Kidney (tissue), 13 donors: ENCODE measurements at regions not wholly inside any gene's neighbourhood (a gene's known extent, or its start where the extent isn't known, plus 50 kb on each side); places are given as distances from the start of the nearest gene placed in this dataset.

Experiments
- DNase-seq, 5 donors: peaks; one replicate each; pipeline ENCODE4 v3.0.0-alpha.2; 2013 to 2020
- FAIRE-seq: peaks from 2 replicates; lab custom pipeline; 2012; peaks lifted over from hg19 to GRCh38; lab: Jason Lieb, UNC
- H3K27ac ChIP-seq, 2 donors: one replicate each; pipeline ENCODE4 v1.7.0; 2013; ENCODE audit warnings: low read depth in 2 of 2, low read length in 2 of 2, inconsistent platforms in 1 of 2
- H3K27me3 ChIP-seq: one replicate; pipeline ENCODE4 v1.7.1; 2013; ENCODE audit warnings: low read length, inconsistent platforms; ENCODE audit not compliant: control insufficient read depth, insufficient read depth
- H3K36me3 ChIP-seq, 3 donors: one replicate each; pipeline versions ENCODE4 v1.7.0 to v1.7.1; 2013; ENCODE audit warnings: low read length in 3 of 3, control low read depth in 1 of 3, inconsistent platforms in 1 of 3; ENCODE audit not compliant: insufficient read depth in 3 of 3, control insufficient read depth in 2 of 3
- H3K4me1 ChIP-seq, 3 donors: one replicate each; pipeline versions ENCODE4 v1.7.0 to v1.7.1; 2013; ENCODE audit warnings: low read length in 3 of 3, inconsistent platforms in 1 of 3, low read depth in 1 of 3; ENCODE audit not compliant: control insufficient read depth in 2 of 3, insufficient read depth in 2 of 3
- H3K4me3 ChIP-seq, 3 donors: one replicate each; pipeline versions ENCODE4 v1.7.0 to v1.8.1; 2013; ENCODE audit warnings: low read length in 3 of 3, control low read depth in 1 of 3, inconsistent platforms in 1 of 3
- H3K9ac ChIP-seq, 3 donors: one replicate each; pipeline versions ENCODE4 v1.7.0 to v1.7.1; 2013; ENCODE audit warnings: low read length in 3 of 3, control low read depth in 1 of 3, inconsistent platforms in 1 of 3
- H3K9me3 ChIP-seq, 3 donors: one replicate each; pipeline versions ENCODE4 v1.7.0 to v1.7.1; 2013; ENCODE audit warnings: low read length in 3 of 3, control low read depth in 1 of 3, inconsistent platforms in 1 of 3; ENCODE audit not compliant: control insufficient read depth in 2 of 3, insufficient read depth in 1 of 3
- CTCF ChIP-seq: IDR thresholded peaks from 3 replicates; pipeline ENCODE4 v1.5.1; 2012; ENCODE audit warnings: mild to moderate bottlenecking, moderate library complexity, borderline replicate concordance; ENCODE audit not compliant: insufficient read depth; ENCODE audit errors: extremely low read depth
- intact Hi-C: fragments of 100-400 bp; cut with DNase I; formaldehyde crosslinking; loops from one replicate; pipeline ENCODE4 v1.11.1; 2022
- donor health status: control.
- donor health status: control.
- donor health status: control.
- donor health status: control.
- donor health status: control.
- donor health status: DM: yes; HTN: yes; CAD: no.
- donor health status: Normal renal cell carcinoma (clear cell type).

GRCh38 chr3:24943961-24944360 is 449.3 kb upstream of the THRB start:
- Histone ChIP-seq H3K27me3 (no peaks in the 10 kb centered on the region), H3K9me3 (no peaks in the 10 kb centered on the region), H3K4me1 (no peaks in the 10 kb centered on the region), H3K9ac (no peak overlapping the region), H3K4me3 (no peak overlapping the region), H3K27ac (no peak overlapping the region), H3K36me3 (no peaks in the 10 kb centered on the region)
- DNase-seq (no peak), FAIRE-seq (no peak)
- intact Hi-C loops, result no loop called here
- TF ChIP-seq CTCF, result no peak

DNA sequence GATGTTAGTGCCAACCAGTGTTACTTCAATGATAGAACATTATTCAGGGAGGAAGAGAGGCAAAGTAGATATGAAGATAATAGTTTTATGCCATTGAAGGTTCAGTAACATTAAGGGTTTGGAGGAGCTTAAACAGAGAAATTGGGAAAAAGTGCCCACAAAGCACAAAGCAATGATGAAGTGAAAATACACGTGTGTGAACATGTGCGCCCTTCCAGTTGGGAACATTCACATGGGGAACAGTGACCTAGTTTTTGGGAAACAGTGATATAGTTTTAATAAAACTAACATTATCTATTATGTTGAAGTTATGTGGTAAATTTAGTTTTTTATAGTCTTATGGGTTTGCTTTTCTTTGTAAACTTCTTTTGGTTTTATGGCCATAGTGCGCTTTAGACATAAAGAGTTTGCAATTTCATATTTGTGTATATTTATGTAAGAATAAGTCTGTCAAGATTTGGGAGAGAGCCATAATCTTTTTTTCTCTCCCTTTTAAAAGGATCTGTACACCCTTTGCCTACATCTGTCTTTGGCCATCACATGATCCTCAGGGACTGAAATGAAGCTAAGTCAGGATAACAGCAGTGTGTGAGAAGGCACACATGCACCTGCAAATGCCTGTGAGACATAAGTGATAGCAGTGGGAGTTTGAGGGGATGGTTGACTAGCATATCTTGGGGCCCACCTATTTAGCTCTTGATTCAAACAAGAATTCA is 450.3 kb upstream of the THRB start:
- FAIRE-seq (no peak), DNase-seq (no peak)
- Histone ChIP-seq H3K36me3 (no peaks in the 10 kb centered on the region), H3K9ac (no peak overlapping the region), H3K27me3 (no peaks in the 10 kb centered on the region), H3K9me3 (no peaks in the 10 kb centered on the region), H3K4me1 (no peaks in the 10 kb centered on the region), H3K4me3 (no peak overlapping the region), H3K27ac (no peak overlapping the region)
- TF ChIP-seq CTCF, result no peak
- intact Hi-C loops, result no loop called here

DNA sequence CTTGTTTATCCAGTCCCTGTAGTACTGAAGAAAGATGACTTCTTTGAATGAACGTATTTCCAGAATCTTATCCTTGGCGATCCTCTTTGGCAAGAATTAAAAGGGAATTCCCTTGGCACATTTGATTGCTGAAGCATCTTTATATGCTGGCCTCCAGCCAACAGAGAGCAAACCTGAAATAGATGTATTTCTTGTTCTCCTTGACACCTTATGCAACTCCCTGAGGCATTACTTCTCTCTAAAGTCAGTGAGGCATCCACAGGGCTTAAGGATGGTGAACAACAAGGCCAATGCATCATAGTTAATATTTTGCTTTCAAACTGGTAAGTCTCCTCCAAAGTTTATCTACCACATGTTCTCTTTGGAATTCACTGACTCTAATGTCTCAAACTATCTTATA is 450.9 kb upstream of the THRB start:
- no peak overlapping the region for H3K4me3 ChIP-seq
- no peaks in the 10 kb centered on the region for H3K27me3 ChIP-seq
- H3K9me3 ChIP-seq, result no peaks in the 10 kb centered on the region
- no peak for DNase-seq
- no peak for TF ChIP-seq CTCF
- H3K4me1 ChIP-seq, result no peaks in the 10 kb centered on the region
- FAIRE-seq, result no peak
- no peaks in the 10 kb centered on the region for H3K36me3 ChIP-seq
- H3K9ac ChIP-seq, result no peak overlapping the region
- intact Hi-C loops, result no loop called here
- no peak overlapping the region for H3K27ac ChIP-seq

GRCh38 chr3:24947103-24947502 is 452.5 kb upstream of the THRB start:
- Histone ChIP-seq H3K27me3 (no peaks in the 10 kb centered on the region), H3K4me1 (no peaks in the 10 kb centered on the region), H3K36me3 (no peaks in the 10 kb centered on the region), H3K27ac (no peak overlapping the region), H3K9ac (no peak overlapping the region), H3K4me3 (no peak overlapping the region), H3K9me3 (no peaks in the 10 kb centered on the region)
- no peak for TF ChIP-seq CTCF
- intact Hi-C loops, result no loop called here
- DNase-seq, result no peak
- no peak for FAIRE-seq
